H1 (cell line): ENCODE measurements at regions not wholly inside any gene's neighbourhood (a gene's known extent, or its start where the extent isn't known, plus 50 kb on each side); places are given as distances from the start of the nearest gene placed in this dataset.

Experiments used
- CTCF ChIA-PET: fragments of 300-600 bp; sonication (Branson Sonifier 250); formaldehyde crosslinking; loops from one replicate; lab custom pipeline; 2021; ENCODE audit not compliant: partially characterized antibody; lab: Charles Lee
- POLR2A ChIA-PET: fragments of 300-600 bp; sonication (Branson Sonifier 250); formaldehyde crosslinking; loops from one replicate; lab custom pipeline; 2021; ENCODE audit warnings: inconsistent platforms; ENCODE audit not compliant: partially characterized antibody; lab: Charles Lee
- DNase-seq, 2 experiments: peaks; one replicate each; pipeline versions ENCODE4 v3.0.0 to v3.0.0-alpha.2; 2010 to 2022; ENCODE audit warnings: low spot score in 2 of 2, low read depth in 1 of 2, mixed read lengths in 1 of 2
- FAIRE-seq: peaks from 2 replicates; lab custom pipeline; 2011; peaks lifted over from hg19 to GRCh38; lab: Jason Lieb, UNC
- H2AFZ ChIP-seq: 2 replicates; pipeline ENCODE4 v1.8.1; 2012; ENCODE audit warnings: low read length, inconsistent platforms
- H2AK5ac ChIP-seq: 2 replicates; pipeline ENCODE4 v1.6.1; 2013; ENCODE audit warnings: low read depth, low read length
- H2BK120ac ChIP-seq: replicated peaks from 2 replicates; pipeline ENCODE3; 2013; ENCODE audit warnings: low read depth, low read length, inconsistent platforms
- H2BK12ac ChIP-seq: 2 replicates; pipeline ENCODE4 v1.6.1; 2013; ENCODE audit warnings: low read depth, low read length
- H2BK15ac ChIP-seq: 2 replicates; pipeline ENCODE4 v1.6.1; 2013; ENCODE audit warnings: low read length
- H2BK20ac ChIP-seq: 2 replicates; pipeline ENCODE4 v1.6.1; 2013; ENCODE audit warnings: low read length
- H2BK5ac ChIP-seq: 2 replicates; pipeline ENCODE4 v1.6.1; 2013; ENCODE audit warnings: low read depth, low read length
- H3K14ac ChIP-seq: 2 replicates; pipeline ENCODE4 v1.6.1; 2013; ENCODE audit warnings: inconsistent platforms; ENCODE audit not compliant: insufficient read length
- H3K18ac ChIP-seq: 2 replicates; pipeline ENCODE4 v1.6.1; 2013; ENCODE audit warnings: low read length; ENCODE audit errors: extremely low read depth
- H3K23ac ChIP-seq: 2 replicates; pipeline ENCODE4 v1.6.1; 2013; ENCODE audit warnings: inconsistent platforms; ENCODE audit not compliant: insufficient read length
- H3K23me2 ChIP-seq: 2 replicates; pipeline ENCODE4 v1.6.1; 2013; ENCODE audit warnings: low read depth, low read length
- H3K27ac ChIP-seq: 2 replicates; pipeline ENCODE4 v1.6.1; 2011; ENCODE audit warnings: low read depth, low read length, inconsistent platforms
- H3K27me3 ChIP-seq, 4 experiments: replicated peaks in 1 of 4; 1 replicate in 1 of 4; 2 replicates in 3 of 4; pipeline versions ENCODE4 v1.6.1 to v1.8.1; 2011 to 2013; ENCODE audit warnings: low read length in 3 of 4, mild to moderate bottlenecking in 3 of 4, inconsistent platforms in 2 of 4, mixed read lengths in 2 of 4, moderate library complexity in 1 of 4; ENCODE audit not compliant: control insufficient read depth in 3 of 4, insufficient read depth in 3 of 4; ENCODE audit errors: extremely low read depth in 1 of 4
- H3K36me3 ChIP-seq, 4 experiments: 2 replicates each; pipeline versions ENCODE4 v1.6.1 to v1.8.1; 2011 to 2013; ENCODE audit warnings: mild to moderate bottlenecking in 4 of 4, low read length in 3 of 4, moderate library complexity in 2 of 4, control low read depth in 1 of 4, inconsistent platforms in 1 of 4; ENCODE audit not compliant: insufficient read depth in 4 of 4, control insufficient read depth in 2 of 4
- H3K4ac ChIP-seq: replicated peaks from 2 replicates; pipeline ENCODE3; 2013; ENCODE audit warnings: low read length, low read depth, mixed read lengths, inconsistent platforms; ENCODE audit not compliant: insufficient read length
- H3K4me1 ChIP-seq, 4 experiments: replicated peaks in 1 of 4; 1 replicate in 1 of 4; 2 replicates in 3 of 4; pipeline versions ENCODE4 v1.6.1 to v1.8.1; 2011 to 2013; ENCODE audit warnings: low read length in 3 of 4, inconsistent platforms in 2 of 4, mixed read lengths in 1 of 4; ENCODE audit not compliant: insufficient read depth in 4 of 4, control insufficient read depth in 3 of 4
- H3K4me2 ChIP-seq, 2 experiments: 2 replicates each; pipeline versions ENCODE4 v1.6.1 to v1.8.1; 2011 to 2013; ENCODE audit warnings: low read depth in 2 of 2, low read length in 2 of 2, control low read depth in 1 of 2, inconsistent platforms in 1 of 2, mild to moderate bottlenecking in 1 of 2; ENCODE audit not compliant: insufficient read depth in 1 of 2
- H3K4me3 ChIP-seq, 4 experiments: fragments of 200-600, 300-600 bp in 1 of 4; sonication (generic), shearing (Covaris generic), sonication (Bioruptor Twin) in 1 of 4; 2 replicates each; pipeline versions ENCODE4 v1.5.1 to v1.8.1; 2011 to 2016; ENCODE audit warnings: low read length in 4 of 4, low read depth in 3 of 4, control low read depth in 2 of 4, inconsistent platforms in 2 of 4, mild to moderate bottlenecking in 2 of 4, mixed read lengths in 1 of 4, moderate library complexity in 1 of 4; ENCODE audit not compliant: insufficient read depth in 2 of 4; ENCODE audit errors: extremely low read depth in 1 of 4
- H3K56ac ChIP-seq: replicated peaks from 2 replicates; pipeline ENCODE3; 2013; ENCODE audit warnings: low read depth, mild to moderate bottlenecking, mixed read lengths, low read length, inconsistent platforms; ENCODE audit not compliant: insufficient read length
- H3K79me1 ChIP-seq: 2 replicates; pipeline ENCODE4 v1.6.1; 2013; ENCODE audit warnings: low read depth, low read length, control low read depth
- H3K79me2 ChIP-seq, 2 experiments: 2 replicates each; pipeline versions ENCODE4 v1.6.1 to v1.8.1; 2012 to 2013; ENCODE audit warnings: low read length in 2 of 2, mild to moderate bottlenecking in 2 of 2, inconsistent platforms in 1 of 2; ENCODE audit not compliant: insufficient read depth in 2 of 2, control insufficient read depth in 1 of 2
- H3K9ac ChIP-seq, 4 experiments: replicated peaks in 1 of 4; 1 replicate in 1 of 4; 2 replicates in 3 of 4; pipeline versions ENCODE4 v1.6.1 to v1.8.1; 2011 to 2013; ENCODE audit warnings: low read depth in 3 of 4, low read length in 3 of 4, control low read depth in 2 of 4, mild to moderate bottlenecking in 2 of 4, moderate library complexity in 2 of 4, inconsistent platforms in 1 of 4; ENCODE audit errors: extremely low read depth in 1 of 4
- H3K9me3 ChIP-seq, 2 experiments: 2 replicates each; pipeline versions ENCODE4 v1.6.1 to v1.8.1; 2012 to 2013; ENCODE audit warnings: mild to moderate bottlenecking in 2 of 2, moderate library complexity in 2 of 2, control low read depth in 1 of 2, inconsistent platforms in 1 of 2, low read depth in 1 of 2, low read length in 1 of 2, mixed read lengths in 1 of 2; ENCODE audit not compliant: insufficient read depth in 2 of 2
- H4K20me1 ChIP-seq, 2 experiments: replicated peaks in 1 of 2; 2 replicates each; pipeline versions ENCODE3 to v1.8.1; 2011 to 2013; ENCODE audit warnings: inconsistent platforms in 2 of 2, low read length in 2 of 2, mild to moderate bottlenecking in 1 of 2; ENCODE audit not compliant: insufficient read depth in 2 of 2, control insufficient read depth in 1 of 2
- H4K5ac ChIP-seq: 2 replicates; pipeline ENCODE4 v1.6.1; 2013; ENCODE audit warnings: low read length, low read depth, mixed read lengths, inconsistent platforms; ENCODE audit not compliant: insufficient read length
- H4K8ac ChIP-seq: 2 replicates; pipeline ENCODE4 v1.8.0; 2013; ENCODE audit warnings: mild to moderate bottlenecking, moderate library complexity, low read length, inconsistent platforms; ENCODE audit not compliant: insufficient read depth; ENCODE audit errors: extremely low read depth
- H4K91ac ChIP-seq: replicated peaks from 2 replicates; pipeline ENCODE3; 2013; ENCODE audit warnings: low read length, mixed read lengths, inconsistent platforms; ENCODE audit not compliant: insufficient read length
- ATF2 ChIP-seq: IDR thresholded peaks from 2 replicates; pipeline ENCODE4 v1.6.1; 2012; ENCODE audit warnings: low read length, inconsistent platforms
- BACH1 ChIP-seq: IDR thresholded peaks from 2 replicates; pipeline ENCODE4 v1.6.1; 2012; ENCODE audit warnings: low read length, improper control_type of control experiment
- BCL11A ChIP-seq, 2 experiments: IDR thresholded peaks; one replicate each; pipeline ENCODE4 v1.6.1; 2011; ENCODE audit warnings: low read depth in 2 of 2, low read length in 2 of 2, mild to moderate bottlenecking in 2 of 2
- BRCA1 ChIP-seq: IDR thresholded peaks from 2 replicates; pipeline ENCODE4 v1.6.1; 2012; ENCODE audit warnings: low read depth, low read length, improper control_type of control experiment
- CBX8 ChIP-seq: fragments of 300-800, 300-1000 bp; sonication (generic); IDR thresholded peaks from 2 replicates; pipeline ENCODE4 v1.7.1; 2016; ENCODE audit warnings: low read depth, low read length, borderline replicate concordance
- CREB1 ChIP-seq: IDR thresholded peaks from 2 replicates; pipeline ENCODE4 v1.6.1; 2012; ENCODE audit warnings: inconsistent platforms
- CTBP2 ChIP-seq: IDR thresholded peaks from 2 replicates; pipeline ENCODE4 v1.7.0; 2011; ENCODE audit warnings: borderline replicate concordance, mild to moderate bottlenecking, moderate library complexity, mixed read lengths, low read length; ENCODE audit not compliant: insufficient read depth, insufficient read length
- NANOG ChIP-seq: IDR thresholded peaks from 2 replicates; pipeline ENCODE4 v1.6.1; 2011; ENCODE audit warnings: low read length, low read depth, mild to moderate bottlenecking, inconsistent platforms; ENCODE audit not compliant: insufficient read depth, poor library complexity, severe bottlenecking
- POLR2A ChIP-seq, 2 experiments: IDR thresholded peaks; 1 replicate in 1 of 2; 2 replicates in 1 of 2; pipeline ENCODE4 v1.6.1; 2011; ENCODE audit warnings: low read depth in 2 of 2, low read length in 2 of 2, mild to moderate bottlenecking in 2 of 2; ENCODE audit errors: control extremely low read depth in 1 of 2
- RBBP5 ChIP-seq: IDR thresholded peaks from 2 replicates; pipeline ENCODE4 v1.7.1; 2012; ENCODE audit warnings: low read depth, mild to moderate bottlenecking, inconsistent platforms, low read length, moderate library complexity, borderline replicate concordance
- SIN3A ChIP-seq, 2 experiments: IDR thresholded peaks in 1 of 2; conservative IDR thresholded peaks in 1 of 2; 2 replicates each; pipeline ENCODE4 v1.6.1; 2011 to 2012; ENCODE audit warnings: low read length in 2 of 2, improper control_type of control experiment in 1 of 2, low read depth in 1 of 2, mild to moderate bottlenecking in 1 of 2
- SP1 ChIP-seq: IDR thresholded peaks from 2 replicates; pipeline ENCODE4 v1.6.1; 2011; ENCODE audit warnings: low read depth, low read length
- TAF7 ChIP-seq: optimal IDR thresholded peaks from 2 replicates; pipeline ENCODE3; 2011; ENCODE audit warnings: low read depth, mild to moderate bottlenecking, inconsistent platforms, low read length, moderate library complexity, borderline replicate concordance
- ZNF274 ChIP-seq: IDR thresholded peaks from 2 replicates; pipeline ENCODE4 v1.7.0; 2012; ENCODE audit warnings: low read length, borderline replicate concordance; ENCODE audit errors: extremely low read depth
- WGBS, 2 experiments: shearing (Covaris generic) in 1 of 2; methylation state at CpG; one replicate each; pipeline versions ENCODE4 v1.1.6 to v1.1.7; 2013 to 2015; ENCODE audit warnings: low lambda C conversion rate in 2 of 2, mixed read lengths in 2 of 2, inconsistent platforms in 1 of 2, low coverage in 1 of 2, missing lambda C conversion rate in 1 of 2; ENCODE audit not compliant: insufficient replicate concordance in 2 of 2, insufficient coverage in 1 of 2, insufficient read length in 1 of 2; ENCODE audit errors: extremely low coverage in 1 of 2, missing lambda C conversion rate in 1 of 2; 5-methylcytosine and 5-hydroxymethylcytosine counted together

GRCh38 chr14:25521616-25522015, 471.7 kb upstream of the STXBP6 start:
- Histone ChIP-seq H2AFZ (no peak overlapping the region), H3K9ac (no peak overlapping the region), H3K4me1 (no peaks in the 10 kb centered on the region), H3K4ac (no peak overlapping the region), H4K5ac (no peak overlapping the region), H2AK5ac (no peak overlapping the region), H3K79me1 (no peaks in the 10 kb centered on the region), H4K91ac (no peak overlapping the region), H4K8ac (no peak overlapping the region), H3K23me2 (no peaks in the 10 kb centered on the region), H2BK5ac (no peak overlapping the region), H4K20me1 (no peaks in the 10 kb centered on the region), H3K9me3 (no peaks in the 10 kb centered on the region), H3K79me2 (no peaks in the 10 kb centered on the region), H3K27ac (no peak overlapping the region), H2BK20ac (no peak overlapping the region), H3K23ac (no peak overlapping the region), H2BK12ac (no peak overlapping the region), H3K27me3 (no peaks in the 10 kb centered on the region), H3K4me3 (no peak overlapping the region), H2BK120ac (no peak overlapping the region), H3K56ac (no peak overlapping the region), H3K4me2 (no peak overlapping the region), H3K18ac (no peak overlapping the region), H3K14ac (no peak overlapping the region), H2BK15ac (no peak overlapping the region), H3K36me3 (no peaks in the 10 kb centered on the region)
- 97% methylated on average over 2 of the region's 2 CpGs; no CpG with 5 or more reads in 1 of the 2 experiments for WGBS, 2 experiments
- ChIA-PET POLR2A (no interaction called here), CTCF (interaction anchor here (0.6 to 2.8 kb wide), 8 partner anchors 15 to 787 kb away, joined by 3 to 16 read pairs (median 3); no protein-coding TSS in a partner anchor)
- FAIRE-seq = no peak
- DNase-seq = no peak
- TF ChIP-seq NANOG (no peak), BRCA1 (no peak), ATF2 (no peak), CTBP2 (no peak), RBBP5 (no peak), BCL11A (IDR thresholded peaks at IDR 0.05; ENCODE audit: low read depth in 2 of 2, low read length in 2 of 2) (no peak), POLR2A (IDR thresholded peaks at IDR 0.05; ENCODE audit: control extremely low read depth in 1 of 2, low read depth in 2 of 2, low read length in 2 of 2) (no peak), TAF7 (no peak), SIN3A (conservative IDR thresholded peaks at IDR 0.05 in 1 of 2, IDR thresholded peaks at IDR 0.05 in 1 of 2; ENCODE audit: low read depth in 1 of 2, low read length in 2 of 2) (no peak), CREB1 (no peak), CBX8 (no peak), ZNF274 (no peak), SP1 (no peak), BACH1 (no peak)
